T-helper 2 cell (primary cell): ENCODE measurements at regions not wholly inside any gene's neighbourhood (a gene's known extent, or its start where the extent isn't known, plus 50 kb on each side); places are given as distances from the start of the nearest gene placed in this dataset.

ENCODE experiments used
- DNase-seq, 5 experiments: peaks; one replicate each; pipeline versions ENCODE4 v3.0.0 to v3.0.0-alpha.2; 2012 to 2022

- DNase-seq: no peak
These were observed 53.3 kb upstream of the EYA4 start for GRCh38 chr6:133187657-133188453.

DNA sequence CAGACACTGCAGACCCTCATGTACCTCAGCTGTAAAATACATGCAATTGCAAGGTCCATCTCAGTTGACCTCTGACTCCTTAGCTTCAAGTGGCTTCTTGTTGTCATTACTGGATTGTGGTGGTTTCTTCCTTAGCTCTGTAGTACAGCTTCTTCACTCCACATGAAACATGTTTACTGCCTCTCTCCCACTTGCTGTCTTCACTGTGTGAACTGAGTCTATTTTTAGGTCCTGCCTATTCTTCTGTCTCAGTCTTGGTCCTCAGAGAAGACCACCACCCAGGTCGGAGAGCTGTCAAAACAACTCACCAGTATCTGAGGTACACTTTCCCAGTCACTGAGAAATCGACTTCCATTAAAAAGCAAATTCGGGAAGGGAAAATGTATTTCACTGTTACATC, 50.2 kb upstream of the EYA4 start:
- DNase-seq: no peak

GRCh38 chr6:133191323-133191722, 49.8 kb upstream of the EYA4 start:
- DNase-seq: no peak
